GM18511 (cell line): ENCODE measurements at regions not wholly inside any gene's neighbourhood (a gene's known extent, or its start where the extent isn't known, plus 50 kb on each side); places are given as distances from the start of the nearest gene placed in this dataset.
"Not testable (repeated sequence)": the region's sequence is repeated elsewhere in the genome, so short reads cannot be mapped to it uniquely, and the experiment has no call there.

ENCODE experiments used
- ATAC-seq: cut with Tn5 transposase; IDR thresholded peaks from one replicate; pipeline ENCODE4 v1.9.1; 2021; ENCODE audit warnings: mild to moderate bottlenecking, moderate library complexity; ENCODE audit not compliant: unreplicated experiment

GRCh38 chr11:129631201-129631600, 184.4 kb upstream of the TMEM45B start:
- no peak for ATAC-seq

- ATAC-seq: no peak
Measured at GRCh38 chr11:129636926-129637325, 178.7 kb upstream of the TMEM45B start.

DNA sequence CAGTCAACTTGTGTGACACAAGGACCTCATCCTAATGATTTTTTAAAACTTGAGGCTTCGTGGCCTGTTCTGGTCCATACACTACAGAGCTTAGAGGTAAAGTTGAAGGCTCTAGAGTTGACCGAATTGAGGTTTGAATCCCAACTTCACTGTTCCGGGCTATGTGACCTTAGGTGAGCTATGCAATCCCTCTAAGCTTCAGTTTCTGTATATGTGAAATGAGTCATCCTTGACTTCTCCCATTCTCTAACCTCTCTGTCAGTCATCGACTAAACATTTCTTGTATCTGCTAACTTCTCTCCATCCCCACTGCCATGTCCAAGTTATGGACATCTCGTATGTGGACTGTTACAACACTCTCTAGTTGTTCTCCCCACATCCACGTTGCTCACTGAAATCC, 178.2 kb upstream of the TMEM45B start:
- ATAC-seq: no peak

DNA sequence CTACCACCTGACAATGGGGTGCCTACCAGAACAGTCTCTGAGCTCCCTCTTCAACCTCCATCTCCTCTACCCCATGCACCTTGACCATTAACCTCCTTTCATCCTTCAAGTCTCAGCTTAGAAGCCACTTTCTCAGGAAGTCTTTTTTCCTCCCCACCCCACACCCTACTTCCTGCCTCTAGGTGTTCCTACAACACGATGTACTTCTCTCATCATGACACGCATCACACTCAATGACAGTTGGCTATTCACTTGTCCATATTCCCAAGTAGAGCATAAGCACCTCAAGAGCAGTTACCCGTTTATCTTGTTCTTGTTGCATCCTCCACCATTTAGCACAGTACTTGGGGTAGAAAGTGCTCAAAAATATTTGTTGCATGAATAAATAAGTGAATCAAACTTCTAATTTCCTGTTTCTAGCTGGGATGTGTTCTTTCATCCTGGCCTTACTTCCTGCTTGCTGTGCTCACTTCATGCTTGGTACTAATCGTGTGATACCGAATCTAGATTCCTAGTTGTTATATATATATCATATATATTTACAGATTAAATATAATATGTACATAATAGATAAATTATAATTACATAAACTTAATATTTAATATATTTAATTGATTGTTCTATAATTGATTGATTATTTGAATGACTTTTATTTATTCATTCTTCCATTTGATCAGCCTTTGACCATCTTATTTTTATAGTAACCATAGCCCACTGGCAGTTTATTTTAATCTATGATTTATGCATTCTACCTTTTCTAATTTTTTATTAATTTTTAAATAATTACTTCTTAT, 177.5 kb upstream of the TMEM45B start:
- no peak for ATAC-seq

DNA sequence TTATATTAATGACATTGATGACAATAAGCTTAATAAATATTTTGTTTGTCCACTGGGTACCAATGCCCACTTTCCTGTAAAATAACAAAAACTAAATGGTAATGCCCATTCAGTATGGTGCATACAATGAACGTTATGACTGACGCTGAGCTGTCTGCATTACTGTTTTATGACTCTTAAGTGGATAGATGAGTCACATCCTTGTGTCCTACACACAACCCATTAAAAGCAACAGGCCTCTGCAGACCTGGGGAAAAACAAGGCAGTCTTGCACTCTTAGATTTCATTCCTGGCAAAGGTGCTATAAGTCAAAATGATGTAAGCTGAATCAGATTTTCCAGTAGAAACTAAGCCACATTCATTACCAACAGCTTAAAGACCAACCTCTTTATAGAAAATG, 176.3 kb upstream of the TMEM45B start:
- no peak for ATAC-seq

DNA sequence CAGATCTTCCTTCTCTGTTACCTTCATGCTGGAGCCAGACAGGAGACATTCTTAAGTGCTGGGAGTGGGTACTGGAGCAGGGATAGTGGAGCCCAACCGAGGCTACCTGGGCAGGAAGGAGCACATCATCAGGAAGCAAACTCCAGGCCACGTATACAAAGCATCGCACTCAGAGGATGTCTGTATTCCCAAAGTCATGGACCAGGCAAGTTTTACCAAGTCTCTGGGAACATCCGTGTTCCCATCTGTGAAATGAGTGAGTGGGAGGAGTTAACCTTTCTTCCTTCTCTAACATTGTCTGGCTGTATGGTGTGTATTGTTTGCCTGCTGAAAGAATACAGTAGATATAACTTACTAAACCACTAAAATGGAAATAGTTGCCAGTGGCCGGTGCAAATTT, 175.0 kb upstream of the TMEM45B start:
- ATAC-seq: no peak

GRCh38 chr11:129643031-129643721, 172.5 kb upstream of the TMEM45B start:
- ATAC-seq: no peak

- no peak for ATAC-seq
Measured at GRCh38 chr11:129644326-129644725, 171.3 kb upstream of the TMEM45B start.

DNA sequence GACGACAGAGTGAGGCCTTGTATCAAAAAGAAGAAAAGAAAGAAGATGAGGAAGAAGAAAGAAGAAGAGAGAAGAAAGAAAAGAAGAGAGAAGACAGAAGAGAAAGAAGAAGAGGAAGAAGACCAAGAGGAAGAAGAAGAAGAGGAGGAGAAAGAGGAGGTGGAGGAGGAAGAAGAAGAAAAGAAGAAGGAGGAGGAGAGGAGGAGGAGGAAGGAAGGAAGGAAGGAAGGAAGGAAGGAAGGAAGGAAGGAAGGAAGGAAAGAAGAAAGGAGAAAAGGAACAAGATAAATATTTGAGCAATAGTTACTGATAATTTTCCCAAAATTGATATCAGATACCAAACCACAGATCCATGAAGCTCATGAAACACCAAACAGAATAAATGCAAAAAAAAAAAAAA, 169.7 kb upstream of the TMEM45B start:
- ATAC-seq: no peak

GRCh38 chr11:129650044-129650443, 165.6 kb upstream of the TMEM45B start:
- ATAC-seq: not testable (repeated sequence)

GRCh38 chr11:129652835-129653234, 162.8 kb upstream of the TMEM45B start:
- no peak for ATAC-seq

GRCh38 chr11:129655247-129655832, 160.3 kb upstream of the TMEM45B start:
- ATAC-seq: no peak

GRCh38 chr11:129657866-129658525, 157.7 kb upstream of the TMEM45B start:
- ATAC-seq: no peak

DNA sequence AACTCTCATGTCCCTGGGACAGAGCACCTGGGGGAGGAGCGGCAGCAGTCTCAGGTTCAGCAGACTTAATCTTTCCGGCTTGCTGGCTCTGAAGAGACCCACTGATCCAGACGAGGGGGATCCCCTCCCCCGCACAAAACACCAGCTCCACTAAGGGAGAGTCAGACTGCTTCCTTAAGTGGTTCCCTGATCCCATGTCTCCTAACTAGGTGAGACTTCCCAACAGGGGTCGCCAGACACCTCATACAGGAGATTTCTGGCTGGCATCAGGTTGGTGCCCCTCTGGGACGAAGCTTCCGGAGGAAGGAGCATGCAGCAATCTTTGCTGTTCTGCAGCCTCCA, 157.2 kb upstream of the TMEM45B start:
- no peak for ATAC-seq

GRCh38 chr11:129680907-129681306, 134.7 kb upstream of the TMEM45B start:
- no peak for ATAC-seq

GRCh38 chr11:129681344-129682114, 134.1 kb upstream of the TMEM45B start:
- ATAC-seq: no peak

- no peak for ATAC-seq
Measured at GRCh38 chr11:129686269-129686668, 129.4 kb upstream of the TMEM45B start.

DNA sequence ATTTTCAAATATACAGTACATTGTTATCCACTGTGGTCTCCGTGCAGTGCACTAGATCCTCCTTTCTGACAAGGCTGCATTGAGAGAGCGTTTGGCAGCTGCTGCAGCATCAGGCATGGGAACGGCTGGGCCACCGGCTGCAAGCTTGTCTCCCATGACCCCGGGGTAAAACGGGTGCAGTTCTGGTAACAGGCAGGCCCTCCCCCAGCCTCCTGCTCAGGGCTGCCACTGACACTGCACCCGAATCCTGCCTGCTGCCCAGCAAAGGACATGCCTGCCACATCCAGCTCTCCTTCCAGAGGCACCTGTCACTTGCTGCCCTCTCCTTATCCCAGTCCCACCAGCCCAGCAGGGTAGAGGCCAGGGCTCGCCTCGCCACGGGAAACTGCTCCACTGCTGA, 124.5 kb upstream of the TMEM45B start:
- no peak for ATAC-seq

DNA sequence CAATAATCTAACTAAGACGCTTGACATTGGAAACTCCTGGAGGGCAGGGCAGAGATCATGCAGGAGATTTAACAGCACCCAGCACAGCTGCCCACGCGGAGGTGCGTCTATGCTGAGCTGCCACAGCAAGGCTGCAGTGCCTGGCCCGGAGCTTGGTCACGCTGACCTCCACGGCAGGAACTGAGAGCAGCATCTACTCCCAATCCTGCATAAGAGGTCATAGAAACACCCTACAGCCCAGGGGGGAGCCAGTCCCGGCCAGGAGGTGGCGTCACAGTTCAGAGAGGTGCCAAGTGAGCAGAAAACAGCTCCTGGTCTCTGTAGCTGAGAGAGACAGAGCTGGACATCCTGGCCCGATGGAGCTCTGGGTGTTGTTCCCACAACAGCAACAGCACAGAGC, 121.1 kb upstream of the TMEM45B start:
- no peak for ATAC-seq

- ATAC-seq: no peak
Measured at GRCh38 chr11:129694966-129695365, 120.7 kb upstream of the TMEM45B start.
